Spinal cord (tissue), 9 donors: ENCODE measurements at regions not wholly inside any gene's neighbourhood (a gene's known extent, or its start where the extent isn't known, plus 50 kb on each side); places are given as distances from the start of the nearest gene placed in this dataset.
A peak's percentile ranks its signal among the peaks of the same experiment; 100 is the strongest.
"Not testable (repeated sequence)": the region's sequence is repeated elsewhere in the genome, so short reads cannot be mapped to it uniquely, and the experiment has no call there.

ENCODE experiments used
- DNase-seq, 6 donors: peaks; one replicate each; pipeline versions ENCODE4 v3.0.0 to v3.0.0-alpha.2; 2013 to 2015; ENCODE audit warnings: low spot score in 6 of 6, low read depth in 4 of 6
- H3K27ac ChIP-seq: one replicate; pipeline ENCODE4 v1.5.1; 2013; ENCODE audit warnings: low read depth, low read length, control low read depth
- H3K27me3 ChIP-seq: one replicate; pipeline ENCODE4 v1.6.1; 2013; ENCODE audit warnings: low read length; ENCODE audit not compliant: control insufficient read depth, insufficient read depth
- H3K36me3 ChIP-seq: one replicate; pipeline ENCODE4 v1.6.1; 2013; ENCODE audit warnings: low read length; ENCODE audit not compliant: control insufficient read depth, insufficient read depth
- H3K4me1 ChIP-seq: one replicate; pipeline ENCODE4 v1.6.1; 2013; ENCODE audit warnings: low read length; ENCODE audit not compliant: control insufficient read depth, insufficient read depth
- H3K4me3 ChIP-seq: one replicate; pipeline ENCODE4 v1.5.1; 2013; ENCODE audit warnings: low read depth, low read length, control low read depth
- H3K9me3 ChIP-seq: one replicate; pipeline ENCODE4 v1.6.1; 2013; ENCODE audit warnings: low read length; ENCODE audit not compliant: control insufficient read depth, insufficient read depth
- WGBS: methylation state at CpG from one replicate; pipeline ENCODE4 v1.1.5; 2013; ENCODE audit warnings: missing lambda C conversion rate; ENCODE audit not compliant: insufficient coverage; 5-methylcytosine and 5-hydroxymethylcytosine counted together
- donor health status: healthy.

GRCh38 chr3:194867270-194867983 is 181.7 kb downstream of the FAM43A start:
- H3K9me3 ChIP-seq: no peaks in the 10 kb centered on the region
- no peak for DNase-seq
- no peak overlapping the region for H3K4me3 ChIP-seq
- peaks cover 8% of the 10 kb centered on the region for H3K4me1 ChIP-seq
- no peaks in the 10 kb centered on the region for H3K36me3 ChIP-seq
- WGBS: 69% methylated on average over 2 of the region's 13 CpGs
- no peak overlapping the region for H3K27ac ChIP-seq
- H3K27me3 ChIP-seq: no peaks in the 10 kb centered on the region

- Histone ChIP-seq H3K27ac (no peak overlapping the region), H3K9me3 (no peaks in the 10 kb centered on the region), H3K36me3 (no peaks in the 10 kb centered on the region), H3K27me3 (no peaks in the 10 kb centered on the region), H3K4me3 (no peak overlapping the region), H3K4me1 (peaks cover 8% of the 10 kb centered on the region)
- no peak for DNase-seq
- 91% methylated on average over 10 of the region's 11 CpGs for WGBS
Observed at GRCh38 chr3:194868831-194869230, 183.1 kb downstream of the FAM43A start.

- Histone ChIP-seq H3K27ac (no peak overlapping the region), H3K4me1 (peaks cover 8% of the 10 kb centered on the region), H3K27me3 (no peaks in the 10 kb centered on the region), H3K9me3 (no peaks in the 10 kb centered on the region), H3K4me3 (no peak overlapping the region), H3K36me3 (no peaks in the 10 kb centered on the region)
- no peak for DNase-seq
- 99% methylated on average over 11 of the region's 14 CpGs for WGBS
Observed at GRCh38 chr3:194869482-194870169, 183.9 kb downstream of the FAM43A start.

- Histone ChIP-seq H3K4me1 (peaks cover 8% of the 10 kb centered on the region), H3K9me3 (no peaks in the 10 kb centered on the region), H3K27ac (no peak overlapping the region), H3K27me3 (no peaks in the 10 kb centered on the region), H3K36me3 (no peaks in the 10 kb centered on the region), H3K4me3 (no peak overlapping the region)
- DNase-seq: no peak
- 89% methylated on average over 9 of the region's 13 CpGs for WGBS
Observed at GRCh38 chr3:194870394-194871110, 184.9 kb downstream of the FAM43A start.

GRCh38 chr3:194871143-194871863 is 185.6 kb downstream of the FAM43A start:
- DNase-seq: peak in 2 of 6 donors; percentile 35 to 47

GRCh38 chr3:194871864-194872668 is 186.4 kb downstream of the FAM43A start:
- no peak for DNase-seq
- WGBS: 72% methylated on average over 9 of the region's 14 CpGs

More at GRCh38 chr3:194871143-194871863, 185.6 kb downstream of the FAM43A start:
- WGBS: 34% methylated on average over 11 of the region's 13 CpGs
- Histone ChIP-seq H3K9me3 (no peaks in the 10 kb centered on the region), H3K4me3 (no peak overlapping the region), H3K36me3 (no peaks in the 10 kb centered on the region), H3K27me3 (no peaks in the 10 kb centered on the region), H3K27ac (no peak overlapping the region), H3K4me1 (peaks cover 8% of the 10 kb centered on the region)

GRCh38 chr3:194872669-194872977 is 186.9 kb downstream of the FAM43A start:
- no peaks in the 10 kb centered on the region for H3K9me3 ChIP-seq
- WGBS: no CpG with 5 or more reads among the region's 2 CpGs
- peaks cover 8% of the 10 kb centered on the region for H3K4me1 ChIP-seq
- no peak overlapping the region for H3K4me3 ChIP-seq
- no peaks in the 10 kb centered on the region for H3K36me3 ChIP-seq
- H3K27ac ChIP-seq: no peak overlapping the region
- no peaks in the 10 kb centered on the region for H3K27me3 ChIP-seq
- no peak for DNase-seq

More at GRCh38 chr3:194871864-194872668, 186.4 kb downstream of the FAM43A start:
- Histone ChIP-seq H3K4me3 (no peak overlapping the region), H3K36me3 (no peaks in the 10 kb centered on the region), H3K27ac (no peak overlapping the region), H3K4me1 (peaks cover 8% of the 10 kb centered on the region), H3K9me3 (no peaks in the 10 kb centered on the region), H3K27me3 (no peaks in the 10 kb centered on the region)

- H3K27ac ChIP-seq, DNase-seq, H3K36me3 ChIP-seq, H3K4me3 ChIP-seq, H3K9me3 ChIP-seq, H3K4me1 ChIP-seq, H3K27me3 ChIP-seq: not testable (repeated sequence)
- WGBS: 100% methylated on average over 4 of the region's 10 CpGs
Observed at GRCh38 chr3:194873474-194873873, 187.8 kb downstream of the FAM43A start.

- H3K27ac ChIP-seq: no peak overlapping the region
- no peaks in the 10 kb centered on the region for H3K9me3 ChIP-seq
- no peaks in the 10 kb centered on the region for H3K36me3 ChIP-seq
- WGBS: 87% methylated on average over 5 of the region's 5 CpGs
- H3K4me3 ChIP-seq: no peak overlapping the region
- DNase-seq: no peak
- no peaks in the 10 kb centered on the region for H3K27me3 ChIP-seq
- peaks cover 8% of the 10 kb centered on the region for H3K4me1 ChIP-seq
Observed at GRCh38 chr3:194874206-194874605, 188.5 kb downstream of the FAM43A start.
